ENCODE measurements at regions not wholly inside any gene's neighbourhood (a gene's known extent, or its start where the extent isn't known, plus 50 kb on each side); places are given as distances from the start of the nearest gene placed in this dataset.

GRCh38 chr14:100012478-100013327 lies 52.5 kb upstream of the EVL start:
- no peak overlapping the region for H3K27ac ChIP-seq
- no peak for TF ChIP-seq EZH2 (IDR thresholded peaks at IDR 0.05; ENCODE audit: low read depth)
- TF ChIP-seq CTCF (conservative IDR thresholded peaks at IDR 0.05), result no peak
- no peaks in the 10 kb centered on the region for H3K27me3 ChIP-seq (ENCODE audit: insufficient read depth, low read depth)
- H3K4me3 ChIP-seq, result no peak overlapping the region
- no peaks in the 10 kb centered on the region for H3K36me3 ChIP-seq (ENCODE audit: low read depth)
- no peaks in the 10 kb centered on the region for H4K20me1 ChIP-seq (ENCODE audit: insufficient read depth)
- no peak overlapping the region for H2AFZ ChIP-seq
- no peaks in the 10 kb centered on the region for H3F3A ChIP-seq (ENCODE audit: insufficient read depth, low read depth)
- no peaks in the 10 kb centered on the region for H3K79me2 ChIP-seq (ENCODE audit: low read depth)
- ChIA-PET POLR2A (ENCODE audit: unreplicated experiment) (no interaction called here), CTCF (no interaction called here)
- BruUV-seq (replicated peaks), result no TSS peak
- no peak overlapping the region for H3K4me2 ChIP-seq
- H3K4me1 ChIP-seq (replicated peaks; ENCODE audit: insufficient read depth), result no peaks in the 10 kb centered on the region
- no peak for DNase-seq
- H3K9me3 ChIP-seq (ENCODE audit: insufficient read depth, low read depth), result no peaks in the 10 kb centered on the region
- intact Hi-C loops (cut with micrococcal nuclease; ENCODE audit: unreplicated experiment), result no loop called here
- H3K9me2 ChIP-seq (ENCODE audit: insufficient read depth), result no peaks in the 10 kb centered on the region

GRCh38 chr14:100015251-100015655 lies 50.0 kb upstream of the EVL start:
- Histone ChIP-seq H3K4me3 (no peak overlapping the region), H3K4me2 (no peak overlapping the region), H3K36me3 (ENCODE audit: low read depth) (no peaks in the 10 kb centered on the region), H3K27me3 (ENCODE audit: insufficient read depth, low read depth) (no peaks in the 10 kb centered on the region), H3K79me2 (ENCODE audit: low read depth) (no peaks in the 10 kb centered on the region), H3K9me3 (ENCODE audit: insufficient read depth, low read depth) (no peaks in the 10 kb centered on the region), H3K4me1 (replicated peaks; ENCODE audit: insufficient read depth) (peaks cover 10% of the 10 kb centered on the region; the same call in 1 of the 2 replicates), H4K20me1 (ENCODE audit: insufficient read depth) (no peaks in the 10 kb centered on the region), H3K27ac (no peak overlapping the region), H3F3A (ENCODE audit: insufficient read depth, low read depth) (no peaks in the 10 kb centered on the region), H3K9me2 (ENCODE audit: insufficient read depth) (no peaks in the 10 kb centered on the region), H2AFZ (no peak overlapping the region)
- no peak for DNase-seq
- intact Hi-C loops (cut with micrococcal nuclease; ENCODE audit: unreplicated experiment), result no loop called here
- POLR2A ChIA-PET (ENCODE audit: unreplicated experiment), result no interaction called here
- CTCF ChIA-PET, result no interaction called here
- TF ChIP-seq CTCF (conservative IDR thresholded peaks at IDR 0.05), result no peak
- no peak for TF ChIP-seq EZH2 (IDR thresholded peaks at IDR 0.05; ENCODE audit: low read depth)
- no TSS peak for BruUV-seq (replicated peaks)

All from PC-9 (cell line).